GM12892 (cell line): ENCODE measurements at regions not wholly inside any gene's neighbourhood (a gene's known extent, or its start where the extent isn't known, plus 50 kb on each side); places are given as distances from the start of the nearest gene placed in this dataset.

ENCODE experiments used
- DNase-seq: peaks from one replicate; pipeline ENCODE4 v3.0.0; 2011; ENCODE audit not compliant: insufficient read length
- FAIRE-seq: peaks from 2 replicates; lab custom pipeline; 2011; peaks lifted over from hg19 to GRCh38; lab: Jason Lieb, UNC
- POLR2A ChIP-seq: IDR thresholded peaks from 2 replicates; pipeline ENCODE4 v1.6.1; 2011; ENCODE audit warnings: low read depth, low read length, control low read depth
- POLR2AphosphoS5 ChIP-seq: IDR thresholded peaks from 2 replicates; pipeline ENCODE4 v1.6.1; 2011; ENCODE audit warnings: low read depth, low read length, control low read depth
- TAF1 ChIP-seq: IDR thresholded peaks from 2 replicates; pipeline ENCODE4 v1.6.1; 2011; ENCODE audit warnings: low read depth, mild to moderate bottlenecking, control low read depth, low read length, borderline replicate concordance

DNA sequence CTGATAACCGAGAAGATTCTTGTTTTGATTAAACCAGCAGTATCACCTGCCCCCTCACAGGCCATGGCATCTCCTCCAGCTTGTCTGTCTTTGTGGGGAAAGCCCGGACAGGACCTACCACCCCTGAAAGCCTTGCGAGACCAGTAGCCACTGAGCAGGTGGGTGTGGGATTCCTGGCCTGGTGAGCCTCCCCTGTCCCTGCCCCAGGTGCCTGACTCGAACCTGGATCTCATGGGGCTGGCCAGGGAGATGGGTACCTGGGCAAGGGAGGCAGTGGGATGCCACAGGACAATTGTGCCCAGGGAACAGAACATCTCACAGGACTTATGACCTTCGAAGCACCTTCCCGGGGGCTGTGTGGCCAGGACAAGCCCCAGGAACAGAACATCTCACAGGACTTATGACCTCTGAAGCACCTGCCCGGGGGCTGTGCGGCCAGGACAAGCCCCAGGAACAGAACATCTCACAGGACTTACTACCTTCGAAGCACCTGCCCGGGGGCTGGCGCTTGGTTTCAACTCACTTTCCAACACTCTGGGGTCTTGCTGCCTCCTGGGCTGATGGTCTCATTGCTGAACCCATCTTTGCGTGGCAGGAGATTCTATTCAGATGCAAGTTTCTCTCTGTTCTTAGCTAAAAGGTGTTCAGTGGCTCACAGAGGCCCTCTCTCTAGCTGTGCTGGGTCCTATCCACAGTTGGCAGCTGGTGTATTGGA is 854.5 kb downstream of the BRD1 start:
- no peak for DNase-seq
- no peak for FAIRE-seq
- TF ChIP-seq POLR2AphosphoS5: no peak
- TF ChIP-seq TAF1: no peak
- no peak for TF ChIP-seq POLR2A

DNA sequence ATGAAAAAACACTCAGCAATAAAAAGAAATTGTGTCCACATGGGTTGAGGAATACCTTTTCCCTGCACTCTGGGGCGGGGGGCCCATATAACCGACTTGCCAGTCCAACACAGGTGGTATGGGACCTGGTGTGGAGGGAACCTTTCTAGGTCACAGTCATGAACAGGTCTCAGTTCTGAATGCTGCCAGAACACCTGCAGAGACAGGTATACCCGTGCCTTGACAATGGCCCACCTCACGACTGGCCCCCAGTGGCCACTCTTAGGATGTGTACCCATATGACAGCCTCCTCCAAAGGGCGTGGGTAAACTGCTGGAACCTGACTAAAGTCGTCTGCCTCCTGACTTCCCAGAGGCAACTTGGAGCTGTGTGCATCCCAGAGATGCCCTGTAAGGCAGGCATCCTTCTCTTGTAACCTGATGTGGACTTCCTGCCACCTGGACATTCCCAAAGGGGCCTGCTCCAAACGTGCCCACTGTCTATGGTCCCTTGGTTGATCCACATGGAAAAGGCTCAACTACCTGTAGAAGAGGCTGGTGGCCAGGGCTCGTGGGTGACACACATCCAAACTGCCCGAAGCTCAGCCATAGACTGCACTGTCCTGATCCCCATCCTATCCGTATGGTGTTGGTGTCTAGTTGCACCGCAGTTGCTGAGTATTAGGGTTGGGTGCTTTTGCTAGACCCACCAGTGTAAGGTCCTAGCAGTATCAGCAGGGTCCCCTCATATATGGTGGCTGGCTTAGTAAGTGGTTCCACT is 859.3 kb downstream of the BRD1 start:
- FAIRE-seq (no peak), DNase-seq (no peak)
- TF ChIP-seq POLR2AphosphoS5: no peak
- no peak for TF ChIP-seq POLR2A
- no peak for TF ChIP-seq TAF1

DNA sequence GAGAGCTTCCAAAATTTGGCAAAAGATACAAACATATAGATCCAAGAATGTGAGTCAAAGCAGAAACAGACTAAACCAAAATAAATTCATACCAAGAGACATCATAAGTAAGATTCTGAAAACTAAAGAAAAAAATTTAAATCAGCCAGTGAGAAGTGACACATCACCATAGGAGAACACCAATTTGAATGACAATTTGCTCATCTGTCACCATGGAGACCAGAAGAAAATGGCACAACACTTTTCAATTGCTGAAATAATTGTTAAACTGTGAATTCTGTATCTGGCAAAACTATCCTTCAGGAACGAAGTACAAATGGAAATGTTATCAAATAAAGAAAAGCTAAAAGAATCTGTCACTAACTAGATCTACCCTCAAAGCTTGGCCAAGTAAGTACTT is 864.3 kb downstream of the BRD1 start:
- TF ChIP-seq POLR2AphosphoS5: no peak
- no peak for TF ChIP-seq TAF1
- no peak for TF ChIP-seq POLR2A
- DNase-seq (no peak), FAIRE-seq (no peak)

DNA sequence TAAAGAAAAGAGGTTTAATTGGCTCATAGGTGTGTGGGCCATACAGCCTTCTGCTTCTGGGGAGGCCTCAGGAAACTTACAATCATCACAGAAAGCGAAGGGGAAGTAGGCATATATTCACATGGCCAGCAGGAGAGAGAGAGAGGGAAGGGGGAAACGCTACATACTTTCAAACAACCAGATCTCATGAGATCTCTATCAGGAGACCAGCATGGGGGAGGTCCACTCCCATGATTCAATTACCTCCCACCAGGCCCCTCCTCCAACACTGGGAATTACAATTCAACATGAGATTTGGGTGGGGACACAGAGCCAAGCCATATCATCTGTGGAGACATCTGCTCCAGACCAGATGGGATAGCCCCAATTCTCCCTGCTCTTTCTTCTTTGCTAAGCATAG is 866.0 kb downstream of the BRD1 start:
- DNase-seq (no peak), FAIRE-seq (no peak)
- no peak for TF ChIP-seq POLR2AphosphoS5
- TF ChIP-seq TAF1: no peak
- no peak for TF ChIP-seq POLR2A

DNA sequence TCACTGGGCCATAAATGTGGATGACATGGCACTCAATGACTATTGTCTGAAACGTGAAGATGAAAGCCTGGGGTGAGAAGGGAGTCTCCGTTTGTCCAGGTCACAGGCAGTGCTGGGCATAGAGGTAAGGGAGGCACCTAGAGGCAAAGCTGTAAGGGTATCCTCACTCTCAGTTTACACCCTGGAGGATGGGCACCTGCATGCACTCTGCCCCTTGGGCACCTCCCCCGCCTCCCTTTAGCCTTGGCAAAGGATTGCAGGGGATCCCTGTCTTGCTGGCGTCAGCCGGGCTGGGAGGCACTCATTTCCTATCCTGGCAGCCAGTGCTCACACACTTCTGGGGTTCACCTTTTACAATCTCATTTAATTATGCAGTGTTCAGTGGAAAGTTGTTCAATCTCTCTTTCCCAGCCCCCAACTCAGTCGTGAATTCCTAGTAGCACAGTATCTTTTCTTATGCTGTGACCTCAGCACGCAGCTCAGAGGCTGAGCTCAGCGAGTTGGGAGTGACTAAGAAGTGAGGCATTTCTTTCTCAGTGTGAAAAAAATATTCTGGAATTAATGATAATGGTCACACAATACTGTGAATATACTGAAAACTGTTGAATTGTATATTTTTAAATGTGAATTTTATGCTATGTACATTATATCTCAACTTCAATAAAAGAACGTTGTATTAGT is 866.6 kb downstream of the BRD1 start:
- FAIRE-seq (no peak), DNase-seq (no peak)

DNA sequence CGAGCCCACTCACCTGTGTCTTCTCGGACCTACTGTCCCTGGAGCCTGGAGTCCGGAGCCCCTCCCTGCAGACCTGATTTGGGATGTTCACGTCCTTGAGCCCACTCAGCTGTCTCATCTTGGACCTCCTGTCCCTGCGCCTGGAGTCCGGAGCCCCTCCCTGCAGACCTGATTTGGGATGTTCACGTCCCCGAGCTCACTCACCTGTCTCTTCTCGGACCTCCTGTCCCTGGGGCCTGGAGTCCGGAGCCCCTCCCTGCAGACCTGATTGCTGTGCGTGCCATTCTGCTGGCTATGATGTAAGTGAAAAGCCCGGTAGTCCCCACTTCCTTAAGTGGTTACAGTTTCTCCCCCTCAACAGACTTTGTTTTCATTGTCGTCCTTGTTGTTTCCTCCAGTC is 867.1 kb downstream of the BRD1 start:
- no peak for FAIRE-seq
- no peak for DNase-seq
- no peak for TF ChIP-seq POLR2A
- TF ChIP-seq TAF1: no peak
- no peak for TF ChIP-seq POLR2AphosphoS5

More for the DNA sequence above, 866.6 kb downstream of the BRD1 start:
- TF ChIP-seq POLR2AphosphoS5: no peak

DNA sequence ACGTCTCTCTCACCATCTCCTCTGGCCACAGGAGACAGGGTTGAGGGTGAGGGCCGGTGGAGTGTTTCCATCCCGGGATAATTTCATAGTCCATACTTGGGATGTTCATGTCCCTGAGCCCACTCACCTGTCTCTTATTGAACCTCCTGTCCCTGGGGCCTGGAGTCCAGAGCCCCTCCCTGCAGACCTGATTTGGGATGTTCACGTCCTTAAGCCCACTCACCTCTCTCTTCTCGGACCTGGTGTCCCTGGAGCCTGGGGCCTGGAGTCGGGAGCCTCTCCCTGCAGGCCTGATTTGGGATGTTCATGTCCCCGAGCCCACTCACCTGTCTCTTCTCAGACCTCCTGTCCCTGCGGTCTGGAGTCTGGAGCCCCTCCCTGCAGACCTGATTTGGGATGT is 868.2 kb downstream of the BRD1 start:
- TF ChIP-seq TAF1: no peak
- TF ChIP-seq POLR2AphosphoS5: no peak
- no peak for TF ChIP-seq POLR2A
- FAIRE-seq (no peak), DNase-seq (no peak)

DNA sequence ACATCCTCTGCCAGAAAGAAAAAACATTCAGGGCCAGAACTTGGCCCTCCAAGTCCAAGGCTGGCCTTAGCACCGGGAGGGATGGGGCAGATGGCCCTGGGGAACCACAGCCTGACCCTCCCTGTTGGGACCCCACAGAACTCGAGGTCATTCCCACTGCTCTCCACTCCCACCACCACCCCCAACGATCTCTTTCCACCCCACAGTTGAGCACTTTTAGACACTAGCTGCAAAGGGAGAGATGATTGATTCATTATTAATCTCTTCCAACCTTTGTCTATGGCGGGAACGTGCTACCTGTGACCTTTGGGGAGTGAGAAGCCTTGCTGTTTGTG is 869.7 kb downstream of the BRD1 start:
- DNase-seq (no peak), FAIRE-seq (no peak)
- TF ChIP-seq TAF1 (no peak), POLR2AphosphoS5 (no peak)

DNA sequence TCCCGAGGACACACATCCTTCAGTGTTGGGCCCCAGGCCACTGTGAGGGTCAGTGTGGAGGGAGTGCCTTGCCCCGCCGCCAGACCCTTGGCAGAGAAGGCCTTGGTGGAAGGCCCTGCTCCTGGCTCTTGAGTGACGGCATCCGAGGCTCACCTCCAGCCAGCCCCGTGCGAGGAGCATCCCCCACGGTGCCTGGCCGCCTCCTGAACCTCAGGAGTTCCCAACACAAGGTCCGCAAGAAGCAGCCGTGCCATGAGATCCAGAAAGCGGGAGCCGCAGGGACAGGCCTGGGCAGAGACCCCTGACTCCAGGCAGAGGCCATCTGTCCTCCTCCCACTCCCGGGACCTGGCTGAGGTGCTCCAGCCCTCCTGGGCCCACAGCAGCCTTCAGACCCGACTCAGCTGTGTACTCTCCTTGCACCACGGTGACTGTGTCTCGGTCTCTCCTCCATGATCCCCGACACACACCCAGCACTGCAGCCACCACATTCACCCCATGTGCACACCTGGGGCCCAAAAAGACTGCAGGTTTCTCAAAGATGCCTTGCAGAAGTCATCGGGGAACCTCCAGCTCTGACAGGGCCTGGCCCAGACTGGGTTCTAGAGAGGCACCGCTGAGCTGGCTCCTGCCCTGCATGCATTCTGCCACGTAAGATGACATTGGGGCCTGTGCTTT is 870.2 kb downstream of the BRD1 start:
- DNase-seq: no peak
- no peak for FAIRE-seq
- TF ChIP-seq POLR2AphosphoS5 (no peak), POLR2A (no peak), TAF1 (no peak)

DNA sequence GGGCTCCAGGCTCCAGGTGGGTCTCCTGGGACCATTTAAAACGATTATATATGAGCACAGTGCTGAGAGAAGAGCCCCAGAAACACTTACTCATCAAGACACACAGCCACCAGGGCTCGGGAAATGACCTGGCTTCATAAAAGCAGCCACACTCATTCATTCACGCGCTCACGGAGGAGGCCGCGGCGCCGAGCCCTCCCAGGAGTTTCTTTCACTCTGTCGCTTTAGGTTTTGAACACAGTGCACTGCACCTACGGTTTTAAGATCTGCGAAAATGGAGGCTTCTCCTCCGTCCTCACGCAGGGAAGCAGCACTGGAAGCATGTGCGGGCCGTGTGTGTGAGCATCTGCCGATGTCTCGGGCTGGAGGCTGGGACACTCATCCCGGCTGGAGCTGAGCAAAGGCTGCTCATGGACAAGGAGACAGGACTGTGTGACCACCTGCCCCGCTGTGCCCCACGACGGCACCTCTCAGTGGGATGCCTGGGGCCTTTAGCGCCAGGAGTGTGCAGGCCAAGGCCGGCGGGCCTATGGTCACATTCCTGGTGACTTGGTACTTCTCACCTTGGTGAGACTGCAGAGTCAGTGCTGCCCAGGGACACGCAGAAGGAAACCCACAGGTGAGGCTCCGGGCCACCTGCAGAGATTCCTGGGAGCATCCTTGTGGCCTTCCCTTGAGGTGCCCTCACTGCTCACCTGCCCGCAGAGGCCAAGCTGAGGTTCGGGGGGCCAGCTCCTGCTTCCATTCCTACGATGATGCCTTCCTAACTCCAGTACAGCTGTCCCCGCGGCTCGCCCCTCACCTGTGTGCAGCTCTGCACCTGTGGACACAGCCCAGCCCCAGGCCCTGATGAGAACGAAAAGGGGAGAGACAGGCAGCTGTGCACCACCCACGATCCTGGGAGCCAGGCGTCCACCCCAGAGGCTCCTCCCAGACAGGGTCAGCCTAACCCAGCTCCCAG is 872.0 kb downstream of the BRD1 start:
- DNase-seq: no peak
- no peak for FAIRE-seq
- TF ChIP-seq POLR2AphosphoS5 (no peak), POLR2A (no peak), TAF1 (no peak)

DNA sequence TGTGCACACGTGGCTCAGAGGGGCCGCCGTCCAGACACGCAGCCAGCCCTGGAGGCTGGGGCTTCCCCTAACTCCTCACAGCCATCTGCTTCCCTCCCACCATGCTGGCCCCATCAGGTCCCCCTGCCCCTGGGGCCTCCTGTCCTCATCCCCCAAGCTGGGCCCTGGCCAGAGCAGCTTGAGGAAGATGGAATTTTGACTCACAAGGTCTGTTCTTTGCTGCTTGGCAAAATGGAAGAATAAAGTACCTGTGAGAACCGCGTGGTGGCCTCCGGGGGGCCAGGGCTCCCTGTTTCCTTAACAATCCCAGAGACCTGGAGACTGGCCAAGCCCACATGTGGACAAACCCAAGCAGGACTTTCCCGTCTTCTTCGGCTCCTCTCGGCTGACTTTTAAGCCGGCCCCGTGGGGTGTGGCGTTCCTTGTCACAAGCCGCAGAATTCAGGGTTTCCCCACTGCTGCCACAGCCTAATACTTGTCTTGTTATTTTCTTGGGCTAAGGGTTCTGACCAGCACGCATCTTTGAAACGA is 872.8 kb downstream of the BRD1 start:
- FAIRE-seq (no peak), DNase-seq (no peak)
- no peak for TF ChIP-seq POLR2A
- no peak for TF ChIP-seq TAF1
- TF ChIP-seq POLR2AphosphoS5: no peak

DNA sequence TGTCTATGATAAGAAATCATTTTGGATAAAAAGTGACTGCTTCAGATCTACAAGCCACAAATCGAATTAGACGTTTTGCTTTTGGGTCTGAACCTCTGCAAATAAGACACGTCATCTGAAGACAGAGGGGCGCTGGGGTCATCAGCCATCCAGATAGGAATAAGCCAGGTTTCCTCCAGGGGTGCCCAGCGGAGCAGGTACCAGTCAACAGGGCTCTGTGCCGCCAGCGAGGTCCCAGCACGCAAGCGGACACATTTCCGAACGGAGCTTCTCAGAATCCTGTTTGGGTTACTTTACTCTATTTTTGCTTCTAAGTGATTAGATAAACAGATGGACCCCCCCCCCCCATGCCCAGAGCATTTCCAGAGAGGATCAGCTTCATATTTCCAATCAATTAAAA is 873.8 kb downstream of the BRD1 start:
- FAIRE-seq (no peak), DNase-seq (no peak)
- TF ChIP-seq POLR2AphosphoS5: no peak
- no peak for TF ChIP-seq TAF1
- TF ChIP-seq POLR2A: no peak
